ENCODE measurements at regions not wholly inside any gene's neighbourhood (a gene's known extent, or its start where the extent isn't known, plus 50 kb on each side); places are given as distances from the start of the nearest gene placed in this dataset.

DNA sequence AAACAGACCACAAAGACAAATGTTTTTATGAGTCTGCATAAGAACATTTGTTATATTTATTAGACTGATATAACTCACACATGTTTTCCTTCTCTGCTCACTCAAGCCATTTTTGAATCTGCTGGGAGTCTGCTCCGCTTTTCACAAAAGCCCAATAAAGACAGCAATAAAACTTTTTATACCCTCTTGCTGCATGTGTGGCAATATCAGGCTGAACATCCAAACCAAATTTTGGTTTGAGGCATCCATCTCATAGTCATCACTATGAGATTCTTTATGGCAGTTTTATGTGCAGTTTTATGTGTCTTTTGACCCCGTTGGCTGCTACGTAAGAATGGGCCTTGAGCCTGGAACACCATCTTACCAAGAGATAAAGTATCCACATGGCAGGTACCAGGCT is 1276.8 kb upstream of the ADGRB3 start:
- no peak for TF ChIP-seq POLR2AphosphoS5 (IDR thresholded peaks at IDR 0.05)
- TF ChIP-seq, protein P1, sequence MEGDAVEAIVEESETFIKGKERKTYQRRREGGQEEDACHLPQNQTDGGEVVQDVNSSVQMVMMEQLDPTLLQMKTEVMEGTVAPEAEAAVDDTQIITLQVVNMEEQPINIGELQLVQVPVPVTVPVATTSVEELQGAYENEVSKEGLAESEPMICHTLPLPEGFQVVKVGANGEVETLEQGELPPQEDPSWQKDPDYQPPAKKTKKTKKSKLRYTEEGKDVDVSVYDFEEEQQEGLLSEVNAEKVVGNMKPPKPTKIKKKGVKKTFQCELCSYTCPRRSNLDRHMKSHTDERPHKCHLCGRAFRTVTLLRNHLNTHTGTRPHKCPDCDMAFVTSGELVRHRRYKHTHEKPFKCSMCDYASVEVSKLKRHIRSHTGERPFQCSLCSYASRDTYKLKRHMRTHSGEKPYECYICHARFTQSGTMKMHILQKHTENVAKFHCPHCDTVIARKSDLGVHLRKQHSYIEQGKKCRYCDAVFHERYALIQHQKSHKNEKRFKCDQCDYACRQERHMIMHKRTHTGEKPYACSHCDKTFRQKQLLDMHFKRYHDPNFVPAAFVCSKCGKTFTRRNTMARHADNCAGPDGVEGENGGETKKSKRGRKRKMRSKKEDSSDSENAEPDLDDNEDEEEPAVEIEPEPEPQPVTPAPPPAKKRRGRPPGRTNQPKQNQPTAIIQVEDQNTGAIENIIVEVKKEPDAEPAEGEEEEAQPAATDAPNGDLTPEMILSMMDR (IDR thresholded peaks at IDR 0.05): no peak
